ENCODE measurements at regions not wholly inside any gene's neighbourhood (a gene's known extent, or its start where the extent isn't known, plus 50 kb on each side); places are given as distances from the start of the nearest gene placed in this dataset.

DNA sequence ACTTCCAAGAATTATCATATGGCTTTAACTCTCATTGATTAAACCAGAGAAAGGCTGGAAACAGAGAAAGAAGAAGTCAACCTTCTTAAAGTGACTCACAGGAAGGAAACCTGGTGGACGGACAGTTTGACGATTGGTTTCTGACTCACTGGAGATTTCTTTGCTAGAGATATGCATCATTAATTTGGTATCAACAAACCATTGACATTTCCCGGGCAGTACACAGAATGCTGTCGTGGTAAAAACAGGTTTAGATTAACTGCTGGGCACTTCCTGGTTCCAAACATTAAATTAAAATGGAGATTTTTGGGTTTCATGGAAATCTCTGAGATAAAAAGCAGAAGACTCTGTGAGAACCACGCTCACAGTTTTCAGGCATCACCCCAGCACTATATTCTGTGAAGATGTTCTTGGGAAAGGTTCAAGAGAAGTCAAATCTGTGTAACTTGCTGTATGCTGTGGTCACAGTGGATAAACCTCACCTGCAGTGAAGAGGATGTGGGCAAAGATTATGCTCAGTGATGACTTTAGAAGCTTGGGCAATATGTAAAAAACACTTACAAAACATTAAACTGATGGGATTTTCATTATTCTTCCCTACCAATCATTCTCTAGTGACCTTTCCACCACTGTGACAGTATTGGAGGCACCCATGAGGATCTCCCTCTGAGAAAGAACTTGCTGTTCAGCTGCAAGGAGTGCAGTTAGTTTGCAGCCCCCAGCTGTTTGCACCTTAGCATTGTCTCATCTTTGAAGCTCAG lies 61.1 kb upstream of the CD44 start:
- peak; percentile 79 for DNase-seq

- DNase-seq: no peak
Measured at GRCh38 chr11:35078470-35078735, 60.6 kb upstream of the CD44 start.

DNA sequence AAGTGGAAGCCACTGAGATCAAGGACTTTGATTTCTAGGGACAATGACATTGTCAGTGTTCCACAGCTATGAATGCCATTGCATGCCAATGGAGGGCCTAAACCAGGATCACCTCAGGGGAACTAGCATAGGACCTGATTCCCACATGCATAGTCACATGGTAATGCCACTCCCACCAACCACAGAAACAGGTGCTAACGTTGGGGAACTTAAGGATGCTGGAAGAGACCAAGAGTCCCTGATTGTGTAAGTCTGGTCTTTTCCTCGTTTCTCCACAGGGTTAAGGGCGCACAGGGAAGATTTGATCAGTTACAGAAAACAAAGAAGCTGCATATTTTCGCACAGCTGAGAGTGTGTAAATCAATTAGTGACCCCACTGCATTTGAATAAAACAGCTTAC lies 59.4 kb upstream of the CD44 start:
- no peak for DNase-seq

DNA sequence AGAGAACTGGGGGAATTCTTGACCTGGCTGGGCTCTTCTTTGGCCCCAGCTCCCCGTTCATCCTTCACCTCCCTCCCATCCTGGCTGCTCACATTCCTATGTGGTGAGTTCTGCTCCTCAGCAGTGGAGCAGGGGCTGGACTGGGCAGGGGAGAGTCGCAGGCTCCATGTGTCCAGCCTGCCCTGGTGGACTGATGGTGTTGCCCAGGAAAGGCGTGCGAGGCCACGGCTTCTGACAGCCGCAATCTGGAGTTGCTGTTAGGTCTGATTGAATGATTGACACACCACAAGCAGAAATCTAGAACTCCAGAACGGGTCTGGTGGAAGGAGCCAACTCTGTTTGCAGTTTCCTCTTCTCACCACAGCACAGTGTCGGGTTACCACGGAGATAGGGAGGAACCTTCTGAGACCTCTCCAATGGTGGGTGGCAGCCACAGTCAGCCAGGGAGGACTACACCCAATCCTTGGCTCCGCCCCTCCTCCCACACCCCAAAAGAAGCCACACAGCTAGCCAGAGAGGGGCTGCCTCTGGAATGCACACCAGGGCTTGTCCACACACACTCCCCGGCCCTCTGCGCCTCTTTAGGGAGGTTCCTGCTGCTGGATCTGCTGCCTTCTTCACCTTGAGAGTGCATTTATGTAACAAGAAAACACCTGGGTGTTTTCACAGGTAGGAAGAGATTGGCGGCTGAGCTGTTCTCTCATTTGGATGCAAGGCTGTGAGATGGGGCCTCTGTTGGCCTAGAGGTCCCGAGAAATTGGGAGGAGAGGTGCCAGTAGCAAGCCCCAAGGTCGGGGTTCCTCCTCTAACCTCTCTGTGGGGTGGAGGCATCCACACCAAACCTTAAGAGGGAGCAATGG lies 56.4 kb upstream of the CD44 start:
- peak; percentile 94 for DNase-seq

DNA sequence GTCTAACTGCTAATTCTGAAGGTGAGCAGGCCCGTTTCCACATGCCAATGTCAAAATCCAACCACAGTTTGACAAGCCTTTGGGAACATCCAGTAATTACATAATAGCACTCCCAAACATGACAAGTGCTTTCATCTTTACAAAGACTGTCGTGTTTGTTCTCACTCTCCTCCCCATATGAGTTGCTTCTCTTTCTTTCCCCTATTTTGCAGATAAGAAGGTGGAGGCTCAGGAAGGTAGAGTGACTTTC lies 55.9 kb upstream of the CD44 start:
- DNase-seq: no peak

DNA sequence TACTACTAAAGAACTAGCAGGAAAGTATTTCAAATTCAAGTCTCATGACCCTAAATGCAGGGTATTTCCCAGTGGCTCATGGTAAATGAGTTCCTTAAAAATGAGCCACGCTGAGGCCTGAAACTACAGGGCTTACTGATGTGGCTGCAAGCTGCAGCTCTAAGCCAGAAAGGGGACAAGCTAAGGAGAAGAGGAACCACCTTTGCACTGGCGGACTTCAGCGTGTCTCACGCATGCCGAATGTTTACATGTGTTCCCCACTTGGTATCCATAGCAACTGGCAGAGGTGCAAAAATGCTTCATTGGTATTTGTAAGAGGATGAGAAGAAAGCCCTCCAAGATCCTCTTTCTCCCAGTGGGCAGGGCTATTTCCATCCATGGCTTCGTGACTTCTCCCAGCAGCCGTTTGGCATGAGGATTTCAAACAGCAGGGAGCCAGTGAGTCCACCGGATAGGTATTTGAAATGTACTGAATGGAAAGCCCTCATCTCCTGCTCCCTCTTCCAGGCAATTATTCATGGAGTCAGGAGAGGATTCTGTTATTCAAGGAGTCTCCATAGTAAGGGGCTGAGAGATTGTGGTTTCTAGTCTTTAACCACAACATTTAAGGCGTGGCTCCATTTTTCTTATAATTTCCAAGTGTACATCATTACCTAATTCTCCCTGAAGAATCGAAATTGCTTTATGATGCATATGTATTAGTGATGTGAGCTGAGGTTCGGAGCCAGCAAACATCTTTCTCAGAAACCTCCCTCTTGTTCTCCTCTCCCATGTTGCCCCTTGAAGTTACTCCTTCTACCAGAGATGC lies 55.3 kb upstream of the CD44 start:
- peak; percentile 85 for DNase-seq

- DNase-seq: no peak
Measured at GRCh38 chr11:35084817-35085440, 54.0 kb upstream of the CD44 start.

- no peak for DNase-seq
Measured at GRCh38 chr11:35085531-35086165, 53.3 kb upstream of the CD44 start.

DNA sequence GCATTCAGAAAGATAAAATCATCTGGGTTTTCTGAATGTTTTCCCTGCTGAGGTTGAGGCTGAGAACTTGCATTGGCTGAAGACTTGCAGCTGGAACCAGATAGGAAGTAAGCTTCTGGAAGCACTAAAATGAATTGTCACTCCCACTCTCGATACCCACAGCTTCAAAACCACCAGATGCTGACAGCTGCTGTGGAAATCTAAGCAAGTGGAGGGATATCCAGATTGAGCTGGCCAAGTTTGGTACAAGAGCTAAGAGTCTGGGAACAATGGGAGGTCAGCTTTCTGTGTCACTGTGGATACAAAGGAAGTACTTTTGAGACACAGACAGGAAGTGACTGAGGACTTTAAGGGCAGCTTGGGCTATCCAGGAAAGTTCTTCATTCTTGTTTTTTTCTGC lies 51.3 kb upstream of the CD44 start:
- no peak for DNase-seq

GRCh38 chr11:35088226-35088625 lies 50.7 kb upstream of the CD44 start:
- DNase-seq: no peak

DNA sequence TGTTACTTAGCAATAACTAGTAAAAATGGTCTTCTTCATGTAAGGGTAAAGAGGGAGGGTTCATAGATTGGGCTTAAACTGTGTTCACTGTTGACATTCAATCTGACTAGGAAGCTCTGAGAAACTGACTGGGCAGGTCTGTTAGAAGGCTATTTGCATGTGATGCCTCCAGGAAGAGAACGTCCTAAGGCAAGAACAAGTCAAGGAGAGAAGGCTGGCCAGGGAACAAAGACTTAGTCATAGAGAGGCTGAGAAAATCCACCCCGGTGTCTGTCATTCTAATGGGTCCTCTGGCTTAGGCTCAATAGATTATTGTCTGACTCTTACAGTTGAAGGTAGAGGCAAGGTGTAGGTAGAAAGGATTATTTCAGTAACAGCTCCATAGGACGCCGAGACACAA lies 50.3 kb upstream of the CD44 start:
- DNase-seq: no peak
